Osteoblast (primary cell): ENCODE measurements at regions not wholly inside any gene's neighbourhood (a gene's known extent, or its start where the extent isn't known, plus 50 kb on each side); places are given as distances from the start of the nearest gene placed in this dataset.

Experiments used
- DNase-seq: peaks from one replicate; pipeline ENCODE4 v3.0.0; 2011; ENCODE audit warnings: low spot score, mixed read lengths; ENCODE audit not compliant: insufficient read length; ENCODE audit errors: missing footprints
- H2AFZ ChIP-seq: 2 replicates; pipeline ENCODE4 v1.6.0; 2011; ENCODE audit warnings: mild to moderate bottlenecking, low read length
- H3K27ac ChIP-seq: 2 replicates; pipeline ENCODE4 v1.5.1; 2011; ENCODE audit warnings: mild to moderate bottlenecking, low read depth, low read length, moderate library complexity
- H3K27me3 ChIP-seq: 2 replicates; pipeline ENCODE4 v1.6.0; 2012; ENCODE audit warnings: mild to moderate bottlenecking, control low read depth, inconsistent platforms, low read length, moderate library complexity; ENCODE audit not compliant: insufficient read depth
- H3K36me3 ChIP-seq: 2 replicates; pipeline ENCODE4 v1.5.1; 2011; ENCODE audit warnings: mild to moderate bottlenecking, low read length, control low read depth, moderate library complexity; ENCODE audit not compliant: insufficient read depth
- H3K4me1 ChIP-seq: 2 replicates; pipeline ENCODE4 v1.5.1; 2011; ENCODE audit warnings: mild to moderate bottlenecking, low read length, control low read depth, moderate library complexity; ENCODE audit not compliant: insufficient read depth
- H3K4me2 ChIP-seq: 2 replicates; pipeline ENCODE4 v1.6.0; 2011; ENCODE audit warnings: mild to moderate bottlenecking, low read length; ENCODE audit not compliant: insufficient read depth
- H3K4me3 ChIP-seq: fragments of 200-600 bp; sonication (generic); 3 replicates; pipeline ENCODE4 v1.5.1; 2012; ENCODE audit warnings: mild to moderate bottlenecking, low read length, inconsistent platforms; ENCODE audit not compliant: insufficient read depth
- H3K79me2 ChIP-seq: 2 replicates; pipeline ENCODE4 v1.6.0; 2012; ENCODE audit warnings: mild to moderate bottlenecking, low read length, control low read depth, inconsistent platforms; ENCODE audit not compliant: insufficient read depth
- H3K9me3 ChIP-seq: 2 replicates; pipeline ENCODE4 v1.5.1; 2011; ENCODE audit warnings: low read depth, low read length, control low read depth
- H4K20me1 ChIP-seq: 2 replicates; pipeline ENCODE4 v1.6.0; 2012; ENCODE audit warnings: mild to moderate bottlenecking, low read length, control low read depth; ENCODE audit not compliant: insufficient read depth
- CTCF ChIP-seq: IDR thresholded peaks from 2 replicates; pipeline ENCODE4 v1.5.1; 2011; ENCODE audit warnings: mild to moderate bottlenecking, low read depth, low read length, moderate library complexity; ENCODE audit errors: extremely low read depth

GRCh38 chr17:73936908-73937627 is 266.4 kb upstream of the RPL38 start:
- no peak overlapping the region for H3K4me2 ChIP-seq
- H4K20me1 ChIP-seq: no peaks in the 10 kb centered on the region
- H3K79me2 ChIP-seq: no peaks in the 10 kb centered on the region
- no peak for DNase-seq
- H3K27ac ChIP-seq: no peak overlapping the region
- no peaks in the 10 kb centered on the region for H3K9me3 ChIP-seq
- no peak for TF ChIP-seq CTCF
- H3K4me1 ChIP-seq: no peaks in the 10 kb centered on the region
- no peak overlapping the region for H3K4me3 ChIP-seq
- H3K36me3 ChIP-seq: no peaks in the 10 kb centered on the region
- H2AFZ ChIP-seq: no peak overlapping the region
- no peaks in the 10 kb centered on the region for H3K27me3 ChIP-seq

- Histone ChIP-seq H4K20me1 (no peaks in the 10 kb centered on the region), H3K27me3 (no peaks in the 10 kb centered on the region), H3K36me3 (no peaks in the 10 kb centered on the region), H3K79me2 (no peaks in the 10 kb centered on the region), H3K27ac (no peak overlapping the region), H3K9me3 (no peaks in the 10 kb centered on the region), H2AFZ (no peak overlapping the region), H3K4me1 (no peaks in the 10 kb centered on the region), H3K4me2 (no peak overlapping the region), H3K4me3 (no peak overlapping the region)
- DNase-seq: no peak
- no peak for TF ChIP-seq CTCF
These were observed 264.8 kb upstream of the RPL38 start for GRCh38 chr17:73938706-73939105.

GRCh38 chr17:73939806-73940205 is 263.7 kb upstream of the RPL38 start:
- no peak for TF ChIP-seq CTCF
- no peak overlapping the region for H3K4me3 ChIP-seq
- no peaks in the 10 kb centered on the region for H4K20me1 ChIP-seq
- no peaks in the 10 kb centered on the region for H3K9me3 ChIP-seq
- no peak for DNase-seq
- no peak overlapping the region for H2AFZ ChIP-seq
- H3K36me3 ChIP-seq: no peaks in the 10 kb centered on the region
- no peaks in the 10 kb centered on the region for H3K79me2 ChIP-seq
- no peak overlapping the region for H3K27ac ChIP-seq
- H3K27me3 ChIP-seq: no peaks in the 10 kb centered on the region
- H3K4me1 ChIP-seq: no peaks in the 10 kb centered on the region
- H3K4me2 ChIP-seq: no peak overlapping the region

GRCh38 chr17:73940511-73940910 is 263.0 kb upstream of the RPL38 start:
- Histone ChIP-seq H3K27me3 (no peaks in the 10 kb centered on the region), H3K79me2 (no peaks in the 10 kb centered on the region), H3K4me3 (no peak overlapping the region), H3K27ac (no peak overlapping the region), H3K4me2 (no peak overlapping the region), H3K36me3 (no peaks in the 10 kb centered on the region), H4K20me1 (no peaks in the 10 kb centered on the region), H2AFZ (no peak overlapping the region), H3K9me3 (no peaks in the 10 kb centered on the region), H3K4me1 (no peaks in the 10 kb centered on the region)
- no peak for DNase-seq
- TF ChIP-seq CTCF: no peak
